ENCODE measurements at regions not wholly inside any gene's neighbourhood (a gene's known extent, or its start where the extent isn't known, plus 50 kb on each side); places are given as distances from the start of the nearest gene placed in this dataset.

GRCh38 chr2:41216978-41217377 is 765.1 kb upstream of the SLC8A1 start:
- TF ChIP-seq, protein P1, sequence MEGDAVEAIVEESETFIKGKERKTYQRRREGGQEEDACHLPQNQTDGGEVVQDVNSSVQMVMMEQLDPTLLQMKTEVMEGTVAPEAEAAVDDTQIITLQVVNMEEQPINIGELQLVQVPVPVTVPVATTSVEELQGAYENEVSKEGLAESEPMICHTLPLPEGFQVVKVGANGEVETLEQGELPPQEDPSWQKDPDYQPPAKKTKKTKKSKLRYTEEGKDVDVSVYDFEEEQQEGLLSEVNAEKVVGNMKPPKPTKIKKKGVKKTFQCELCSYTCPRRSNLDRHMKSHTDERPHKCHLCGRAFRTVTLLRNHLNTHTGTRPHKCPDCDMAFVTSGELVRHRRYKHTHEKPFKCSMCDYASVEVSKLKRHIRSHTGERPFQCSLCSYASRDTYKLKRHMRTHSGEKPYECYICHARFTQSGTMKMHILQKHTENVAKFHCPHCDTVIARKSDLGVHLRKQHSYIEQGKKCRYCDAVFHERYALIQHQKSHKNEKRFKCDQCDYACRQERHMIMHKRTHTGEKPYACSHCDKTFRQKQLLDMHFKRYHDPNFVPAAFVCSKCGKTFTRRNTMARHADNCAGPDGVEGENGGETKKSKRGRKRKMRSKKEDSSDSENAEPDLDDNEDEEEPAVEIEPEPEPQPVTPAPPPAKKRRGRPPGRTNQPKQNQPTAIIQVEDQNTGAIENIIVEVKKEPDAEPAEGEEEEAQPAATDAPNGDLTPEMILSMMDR (conservative IDR thresholded peaks at IDR 0.05): no peak
- Mint-ChIP-seq H3K27ac (no peak overlapping the region), H3K27me3 (no peaks in the 10 kb centered on the region), H3K9me3 (no peaks in the 10 kb centered on the region), H3K4me3 (no peak overlapping the region), H3K4me1 (ENCODE audit: unreplicated experiment) (no peaks in the 10 kb centered on the region), H3K36me3 (no peaks in the 10 kb centered on the region)
- no peak for DNase-seq (ENCODE audit: extremely low spot score, unreplicated experiment)

GRCh38 chr2:41222593-41222992 is 770.7 kb upstream of the SLC8A1 start:
- Mint-ChIP-seq H3K9me3 (no peaks in the 10 kb centered on the region), H3K4me1 (ENCODE audit: unreplicated experiment) (no peaks in the 10 kb centered on the region), H3K36me3 (no peaks in the 10 kb centered on the region), H3K27me3 (no peaks in the 10 kb centered on the region), H3K27ac (no peak overlapping the region), H3K4me3 (no peak overlapping the region)
- TF ChIP-seq, protein P1 (conservative IDR thresholded peaks at IDR 0.05): no peak
- DNase-seq (ENCODE audit: extremely low spot score, unreplicated experiment): no peak

DNA sequence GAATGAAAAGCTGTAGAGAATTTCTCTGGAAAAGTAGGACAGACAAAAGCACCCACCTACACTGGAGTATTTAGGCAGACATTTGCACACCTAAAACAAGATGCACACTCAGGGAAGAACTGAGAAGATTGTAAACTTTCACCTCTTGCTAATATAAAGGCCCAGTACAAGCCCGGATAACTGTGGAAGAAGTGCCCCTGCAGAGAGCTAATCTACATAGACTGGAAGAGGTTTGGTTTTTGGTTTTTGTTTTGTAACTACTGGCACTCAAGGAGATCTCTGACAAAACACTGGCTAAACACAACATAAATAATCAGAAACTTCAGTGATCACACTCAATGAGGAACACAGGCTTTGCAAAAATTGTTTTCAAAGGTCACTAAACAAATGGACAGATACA is 782.2 kb upstream of the SLC8A1 start:
- H3K4me1 Mint-ChIP-seq (ENCODE audit: unreplicated experiment): no peaks in the 10 kb centered on the region
- H3K27ac Mint-ChIP-seq: no peak overlapping the region
- no peaks in the 10 kb centered on the region for H3K36me3 Mint-ChIP-seq
- DNase-seq (ENCODE audit: extremely low spot score, unreplicated experiment): no peak
- no peak overlapping the region for H3K4me3 Mint-ChIP-seq
- H3K27me3 Mint-ChIP-seq: no peaks in the 10 kb centered on the region
- TF ChIP-seq, protein P1 (conservative IDR thresholded peaks at IDR 0.05): no peak
- H3K9me3 Mint-ChIP-seq: peaks cover 5% of the 10 kb centered on the region

GRCh38 chr2:41241325-41242000 is 789.6 kb upstream of the SLC8A1 start:
- no peak overlapping the region for H3K4me3 Mint-ChIP-seq
- no peaks in the 10 kb centered on the region for H3K27me3 Mint-ChIP-seq
- H3K27ac Mint-ChIP-seq: no peak overlapping the region
- no peaks in the 10 kb centered on the region for H3K4me1 Mint-ChIP-seq (ENCODE audit: unreplicated experiment)
- H3K9me3 Mint-ChIP-seq: no peaks in the 10 kb centered on the region
- DNase-seq (ENCODE audit: extremely low spot score, unreplicated experiment): no peak
- no peaks in the 10 kb centered on the region for H3K36me3 Mint-ChIP-seq
- TF ChIP-seq, protein P1 (conservative IDR thresholded peaks at IDR 0.05): no peak

DNA sequence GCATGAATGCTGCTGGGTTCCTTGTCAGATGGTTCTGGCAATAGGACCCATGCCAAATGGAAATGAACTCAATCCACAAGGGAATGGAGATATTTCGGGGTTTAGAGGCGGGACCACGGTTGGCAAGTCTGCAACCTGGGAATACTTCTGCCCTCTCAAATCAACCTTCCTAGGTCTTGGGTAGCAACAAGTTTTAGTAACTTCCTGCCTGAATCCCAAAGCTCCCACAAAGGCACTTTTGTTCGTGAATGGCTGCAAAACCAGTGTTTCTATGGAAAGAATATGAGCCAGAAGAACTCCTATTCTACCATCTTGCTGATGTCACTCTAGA is 790.1 kb upstream of the SLC8A1 start:
- no peak overlapping the region for H3K27ac Mint-ChIP-seq
- H3K4me1 Mint-ChIP-seq (ENCODE audit: unreplicated experiment): no peaks in the 10 kb centered on the region
- H3K27me3 Mint-ChIP-seq: no peaks in the 10 kb centered on the region
- no peaks in the 10 kb centered on the region for H3K36me3 Mint-ChIP-seq
- TF ChIP-seq, protein P1 (conservative IDR thresholded peaks at IDR 0.05): no peak
- DNase-seq (ENCODE audit: extremely low spot score, unreplicated experiment): no peak
- H3K9me3 Mint-ChIP-seq: no peaks in the 10 kb centered on the region
- no peak overlapping the region for H3K4me3 Mint-ChIP-seq

All from type B pancreatic cell (in vitro differentiated cells).